ENCODE measurements at regions not wholly inside any gene's neighbourhood (a gene's known extent, or its start where the extent isn't known, plus 50 kb on each side); places are given as distances from the start of the nearest gene placed in this dataset.

DNA sequence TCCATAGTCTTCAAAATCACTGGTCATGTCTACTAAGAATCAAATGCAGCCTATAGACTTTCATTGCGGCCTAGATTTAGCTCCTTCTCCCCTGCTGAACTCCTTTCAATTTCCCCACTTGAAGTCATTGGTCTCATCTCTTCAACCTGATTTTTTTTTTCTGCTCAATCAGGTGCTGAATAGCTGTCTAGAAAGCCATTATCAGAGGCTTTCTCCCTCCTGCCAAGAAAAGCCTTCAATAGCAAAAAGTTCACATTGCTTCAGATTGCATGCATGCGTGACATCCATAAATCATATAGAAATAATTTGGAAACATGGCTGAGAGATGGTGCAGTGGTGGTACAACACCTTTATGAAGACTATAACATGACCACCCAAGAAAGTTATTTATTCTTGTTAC, 316.2 kb downstream of the PLK2 start:
- no peak for DNase-seq

DNA sequence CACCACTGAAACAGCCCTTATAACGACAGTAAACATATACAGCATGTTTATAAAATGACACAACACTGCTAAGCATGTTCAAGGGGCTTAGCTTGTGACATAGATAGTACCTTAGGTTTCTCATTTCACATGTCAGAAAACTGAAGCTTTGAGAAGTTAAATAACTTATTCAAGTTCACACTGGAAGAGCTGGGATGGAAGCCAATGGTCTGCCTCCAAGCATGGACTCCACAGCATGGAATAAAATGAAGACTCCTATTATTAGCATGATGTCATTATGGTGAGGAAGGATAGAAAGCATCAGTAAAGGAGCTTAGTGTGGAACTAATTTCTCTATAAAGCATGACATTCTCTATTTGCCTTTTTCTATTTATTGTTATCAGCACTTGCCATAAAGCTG, 316.7 kb downstream of the PLK2 start:
- no peak for DNase-seq

DNA sequence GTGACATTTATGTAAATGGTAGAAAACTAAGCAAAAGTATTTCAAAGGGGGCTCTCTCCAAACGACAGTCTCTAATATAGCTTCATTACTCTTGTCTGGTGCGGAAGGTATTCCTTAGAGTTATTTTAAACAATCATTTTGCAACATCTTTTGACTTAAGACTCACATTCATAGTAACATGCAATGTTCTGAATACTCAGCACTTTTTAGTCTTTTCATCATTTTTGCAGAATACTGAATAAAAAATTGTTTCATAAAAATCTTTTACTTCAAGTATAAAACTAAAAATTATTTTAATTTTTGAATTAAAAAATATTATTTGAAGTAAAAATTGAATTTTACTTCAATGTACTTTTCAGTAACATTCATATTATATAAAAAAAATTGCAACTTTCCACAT, 321.1 kb downstream of the PLK2 start:
- no peak for DNase-seq

DNA sequence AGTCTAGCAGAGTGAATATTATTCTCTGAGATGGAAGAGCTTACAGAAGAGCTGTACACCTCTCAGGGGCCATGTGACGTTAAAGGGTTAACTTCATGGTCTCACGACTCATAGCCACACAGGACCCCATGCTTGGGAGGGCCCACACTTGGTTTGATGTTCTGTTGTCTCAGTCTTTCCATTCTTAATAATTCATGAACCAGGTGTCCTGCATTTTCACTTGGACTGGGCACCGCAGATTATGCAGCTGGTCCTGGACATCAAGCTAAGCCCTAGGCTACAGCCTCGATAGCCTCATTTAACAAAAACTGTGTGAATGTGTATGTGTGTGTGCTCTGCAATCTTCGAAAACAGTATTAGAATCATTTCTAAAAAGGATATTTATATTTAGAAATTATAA, 323.5 kb downstream of the PLK2 start:
- DNase-seq, result no peak

DNA sequence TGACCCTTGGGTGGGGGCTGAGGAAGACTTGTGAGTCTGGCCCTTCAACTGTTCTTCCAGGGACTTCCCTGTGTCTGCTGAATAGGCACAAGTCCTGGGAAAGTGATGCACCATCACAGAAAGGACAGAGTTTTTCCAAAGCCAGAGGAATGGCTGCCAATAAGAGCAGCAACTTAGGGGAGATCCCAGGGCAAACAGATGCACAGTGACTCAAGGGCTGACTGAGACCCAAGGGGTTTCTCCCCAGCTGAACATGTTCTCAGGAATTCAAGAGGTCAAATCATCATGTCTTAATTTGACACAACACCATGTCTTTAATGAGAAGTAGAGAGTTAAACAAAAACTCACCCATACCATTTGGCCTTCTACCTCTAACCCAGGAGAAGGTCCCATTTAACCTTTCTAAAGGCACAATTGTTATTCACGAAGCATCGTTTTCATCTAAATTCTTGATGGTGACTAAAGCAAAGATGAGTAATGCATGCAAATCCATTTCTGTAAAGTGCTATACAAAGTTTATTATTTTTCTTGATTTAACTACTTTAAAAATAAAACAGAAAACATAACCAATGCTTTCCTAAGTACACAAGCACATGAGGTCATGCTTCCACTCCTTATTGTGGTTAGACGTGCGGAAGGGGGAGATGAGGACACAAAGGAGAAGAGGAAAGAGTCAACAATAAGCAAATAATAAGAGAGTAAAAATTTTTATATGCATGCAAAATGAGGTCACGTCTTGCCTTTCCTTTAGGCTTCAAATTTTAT, 324.1 kb downstream of the PLK2 start:
- DNase-seq, result no peak

DNA sequence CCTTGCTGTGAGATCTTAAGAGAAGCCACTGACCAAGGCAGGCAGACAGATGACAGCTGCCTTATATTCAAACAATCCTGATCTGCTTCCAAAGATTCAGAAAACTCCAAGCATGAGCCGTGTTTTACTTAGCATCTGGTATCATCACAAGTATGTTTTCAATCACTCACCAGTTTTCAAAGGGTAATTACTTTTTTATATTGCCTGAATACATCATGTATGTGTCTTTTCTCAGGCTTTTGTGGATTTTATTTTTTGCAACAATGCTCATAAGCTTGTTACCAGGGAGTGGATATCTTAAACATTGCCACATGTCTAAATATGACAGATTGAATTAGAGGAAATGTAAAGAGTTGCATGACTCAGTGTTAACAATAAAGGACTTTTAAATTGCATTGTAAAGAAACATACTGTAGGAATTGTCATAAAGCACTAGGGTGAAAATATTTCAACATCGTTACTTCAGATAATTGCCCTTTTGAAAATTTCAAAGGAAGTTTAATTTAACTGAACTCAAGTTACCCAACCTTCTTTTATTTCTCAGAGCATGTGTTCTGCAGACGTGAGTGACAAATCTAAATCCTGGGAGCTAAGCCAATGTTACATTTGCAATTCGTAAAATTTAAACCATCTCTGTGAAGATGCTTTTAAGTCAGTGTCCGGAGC, 326.1 kb downstream of the PLK2 start:
- DNase-seq, result no peak

DNA sequence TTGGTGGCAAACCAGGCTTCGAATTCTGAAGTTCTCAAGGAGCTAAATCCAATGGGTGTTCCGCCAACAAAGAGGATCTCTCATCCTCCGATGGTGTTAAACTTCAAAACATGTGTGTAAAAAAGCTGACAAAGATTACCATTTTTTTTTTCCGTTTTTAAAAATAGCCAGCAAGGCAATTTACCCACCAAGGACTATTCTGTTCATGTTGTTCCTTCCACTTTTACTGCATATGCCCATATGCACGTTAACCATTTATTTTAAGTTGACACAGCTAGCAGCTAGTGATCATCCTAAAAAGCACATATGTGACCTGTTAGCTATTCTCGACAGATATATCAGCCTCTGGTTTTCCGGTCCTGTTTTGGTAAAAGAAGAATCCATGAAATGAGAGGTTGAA, 326.7 kb downstream of the PLK2 start:
- no peak for DNase-seq

DNA sequence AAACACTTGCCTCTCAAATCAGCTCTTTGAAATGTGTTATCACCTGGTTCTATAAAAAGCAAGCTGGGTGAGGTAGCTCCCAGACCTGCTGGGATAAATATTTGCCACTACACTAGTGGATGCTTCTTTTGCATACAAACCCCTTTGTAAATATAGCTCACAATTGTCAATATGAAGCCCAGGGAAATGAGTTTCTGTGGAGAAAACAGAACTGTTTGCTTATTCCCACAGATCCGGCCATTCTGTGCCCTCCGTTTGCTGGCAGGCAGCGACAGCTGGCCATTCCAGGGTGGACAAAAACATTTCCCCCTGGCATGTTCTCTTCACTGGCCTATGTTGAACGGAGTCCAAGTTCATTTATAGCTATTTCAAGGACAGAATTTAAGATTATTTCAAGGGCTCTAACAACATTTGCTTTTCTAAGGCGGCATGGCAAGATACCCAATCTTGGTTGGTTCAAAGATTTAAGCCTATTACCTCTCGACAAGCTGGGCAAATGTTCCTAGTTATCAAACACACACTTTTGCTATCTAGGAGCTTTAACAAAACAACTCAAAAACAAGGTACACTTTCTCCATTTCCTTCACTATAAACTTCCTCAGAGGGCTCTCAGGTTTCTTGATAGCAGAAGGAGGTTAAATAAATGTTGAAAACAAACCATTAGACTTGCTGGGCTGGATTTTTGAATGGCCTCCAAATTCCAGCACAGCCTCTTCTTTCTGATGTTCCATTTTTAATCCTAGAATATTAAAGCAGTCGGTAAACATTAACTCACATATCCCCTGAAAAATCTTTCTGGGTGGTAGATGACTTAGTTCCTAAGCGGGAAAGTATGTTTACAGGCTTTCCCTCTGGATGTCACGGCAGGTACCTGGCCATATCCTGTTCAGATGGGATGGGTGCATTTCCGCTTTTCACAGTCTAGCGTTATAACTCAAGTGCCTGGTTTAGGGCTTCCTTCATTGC, 332.3 kb downstream of the PLK2 start:
- DNase-seq, result no peak

DNA sequence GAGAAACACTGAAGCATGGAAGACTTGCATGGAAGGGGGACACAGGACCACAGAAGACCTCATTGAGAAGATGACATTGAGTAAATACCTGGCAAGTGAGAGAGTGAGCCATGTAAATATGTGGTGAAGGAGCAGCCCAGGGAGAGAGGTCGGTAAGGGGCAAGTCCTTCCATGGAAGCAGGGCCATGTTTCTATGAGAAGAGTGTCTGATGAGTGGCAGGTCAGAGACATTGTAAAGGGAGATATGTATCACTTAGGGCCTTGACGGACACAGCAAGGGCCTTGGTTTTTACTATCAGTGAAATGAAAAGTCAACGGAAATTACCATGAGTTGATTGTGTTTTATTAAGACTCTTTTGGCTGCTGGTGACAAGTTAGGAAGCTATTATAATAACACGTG, 336.4 kb downstream of the PLK2 start:
- no peak for DNase-seq

DNA sequence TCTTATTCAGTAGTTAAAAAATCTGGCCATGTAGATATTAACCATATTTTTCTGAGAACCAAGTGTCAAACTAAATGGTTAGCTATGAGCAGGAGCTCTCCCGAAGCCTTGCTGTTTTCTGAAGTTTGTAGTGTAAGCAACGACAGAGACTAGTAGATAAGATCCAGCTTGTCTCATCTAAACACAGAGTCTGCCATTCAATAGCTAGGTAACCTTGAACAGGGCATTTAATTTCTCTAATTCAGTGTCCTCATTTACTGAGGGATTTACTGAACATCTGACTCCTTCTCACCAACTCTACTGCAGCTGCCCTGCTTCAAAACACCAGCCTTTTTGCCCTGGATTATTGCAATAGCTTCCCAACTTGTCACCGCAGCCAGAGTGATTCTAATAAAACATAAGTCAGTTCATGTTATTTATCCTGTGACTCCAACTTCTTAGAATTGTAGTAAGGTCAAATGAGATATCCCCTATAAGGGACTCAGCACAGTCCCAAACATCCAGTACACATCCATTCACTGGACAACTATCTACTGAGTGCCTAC, 337.0 kb downstream of the PLK2 start:
- DNase-seq, result no peak

DNA sequence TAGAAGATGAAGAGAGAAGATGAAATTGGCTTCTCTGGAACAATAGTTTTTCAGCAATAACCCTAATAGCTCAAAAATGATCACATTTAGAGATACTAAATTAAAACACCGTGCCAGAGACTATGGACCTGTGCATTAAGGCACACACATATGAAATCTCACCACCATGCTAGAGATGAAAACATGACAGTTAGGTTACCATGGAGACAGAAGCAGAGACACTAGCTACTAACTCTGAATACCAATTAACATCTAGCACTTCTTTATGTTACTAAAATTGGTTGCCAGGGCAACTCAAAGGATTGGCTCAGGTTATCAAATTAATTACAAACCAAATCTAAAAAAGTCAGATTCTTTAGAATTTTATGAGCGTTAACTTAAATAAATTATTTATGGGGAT, 337.7 kb downstream of the PLK2 start:
- no peak for DNase-seq

DNA sequence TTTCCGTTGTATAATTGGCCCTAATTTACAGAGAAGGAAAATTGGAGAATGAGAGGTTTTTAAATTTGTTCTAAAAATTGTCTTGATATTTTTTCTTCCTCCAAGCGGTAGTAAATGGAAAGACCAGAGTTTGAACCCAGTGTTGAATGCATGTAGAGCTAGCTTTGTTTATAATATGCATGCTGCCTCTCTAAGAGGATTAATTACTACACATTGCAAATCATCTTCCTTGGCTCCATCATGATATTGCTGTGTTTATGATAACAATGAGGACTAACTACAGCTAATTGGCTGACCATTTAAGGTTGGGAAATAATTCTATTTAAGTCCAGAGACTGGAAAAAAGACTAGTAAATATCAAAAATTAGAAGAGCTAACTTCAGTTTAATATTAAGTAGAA, 338.5 kb downstream of the PLK2 start:
- DNase-seq, result no peak

DNA sequence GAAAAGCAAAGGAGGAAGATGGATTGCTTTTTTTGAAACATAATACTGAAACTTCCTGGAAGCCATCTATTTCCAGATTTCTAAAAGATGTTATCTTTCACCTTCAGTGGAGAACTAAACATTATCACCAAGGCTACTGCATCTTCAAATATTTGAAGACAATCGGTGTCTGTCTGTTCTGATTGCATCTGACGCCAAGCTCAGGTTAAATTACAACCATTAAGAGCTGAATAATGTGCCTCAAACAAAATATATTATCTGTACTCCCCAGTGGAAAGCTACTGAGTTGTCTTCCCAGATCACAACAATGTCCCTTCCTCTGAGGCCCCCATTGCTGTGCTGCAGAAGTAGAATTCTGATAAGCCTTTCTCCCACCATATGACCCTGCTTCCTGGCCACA, 342.3 kb downstream of the PLK2 start:
- no peak for DNase-seq

DNA sequence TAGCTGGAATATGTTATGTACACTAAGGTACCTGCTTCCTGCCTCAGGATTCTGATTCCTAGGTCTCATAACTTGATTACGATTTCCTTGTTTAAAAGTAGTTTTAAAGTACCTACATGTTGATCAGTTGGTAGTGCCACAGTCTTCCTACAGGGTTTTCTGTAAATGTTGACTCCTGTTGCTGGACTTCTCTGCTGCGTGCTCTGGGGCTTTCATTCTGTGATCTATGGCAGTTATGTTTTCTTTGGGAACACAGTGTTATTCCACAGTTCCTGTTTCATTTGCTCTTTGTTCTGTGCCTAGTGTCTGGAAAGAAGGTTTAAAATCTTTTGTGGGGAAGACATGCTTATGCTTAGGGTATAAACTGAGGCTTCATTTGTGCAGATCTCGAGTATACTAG, 343.5 kb downstream of the PLK2 start:
- DNase-seq, result no peak

DNA sequence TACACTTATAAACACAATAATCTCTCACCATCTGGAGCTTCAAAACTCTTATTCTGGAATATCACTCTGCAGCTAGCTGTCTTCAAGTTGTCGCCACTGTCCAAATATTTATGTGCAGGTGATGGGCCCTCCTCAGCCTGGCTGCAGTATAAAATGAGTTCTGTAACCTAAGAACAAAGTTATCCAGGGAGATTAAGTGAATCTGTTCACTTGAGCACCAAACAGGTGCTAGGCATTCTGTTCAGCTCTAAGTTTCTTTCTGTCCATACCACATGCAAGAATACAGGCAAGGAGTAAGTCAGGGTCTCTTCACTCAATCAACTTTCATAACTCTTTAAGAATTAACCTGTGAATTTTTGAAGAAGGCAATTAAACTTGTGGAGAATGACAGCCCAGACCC, 344.1 kb downstream of the PLK2 start:
- DNase-seq, result no peak

DNA sequence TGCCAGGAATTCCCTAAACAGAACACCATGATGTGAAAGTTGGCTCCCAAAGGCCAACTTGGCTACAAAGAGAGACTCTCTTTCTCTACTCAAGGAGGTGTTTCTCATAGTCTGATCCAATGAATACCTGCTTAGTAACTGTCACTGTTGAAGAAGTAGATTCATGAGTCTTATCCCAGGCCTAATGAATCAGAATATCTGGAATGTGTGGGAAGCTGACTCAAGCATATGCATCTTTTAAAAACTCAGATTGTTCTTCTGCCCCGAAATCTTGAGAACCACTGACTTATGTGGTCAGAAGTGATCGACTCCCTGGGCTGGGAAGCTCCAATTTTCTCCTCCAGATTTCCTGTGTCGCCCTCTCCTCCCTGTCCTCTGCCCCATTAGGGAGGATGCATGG, 345.6 kb downstream of the PLK2 start:
- DNase-seq, result no peak

DNA sequence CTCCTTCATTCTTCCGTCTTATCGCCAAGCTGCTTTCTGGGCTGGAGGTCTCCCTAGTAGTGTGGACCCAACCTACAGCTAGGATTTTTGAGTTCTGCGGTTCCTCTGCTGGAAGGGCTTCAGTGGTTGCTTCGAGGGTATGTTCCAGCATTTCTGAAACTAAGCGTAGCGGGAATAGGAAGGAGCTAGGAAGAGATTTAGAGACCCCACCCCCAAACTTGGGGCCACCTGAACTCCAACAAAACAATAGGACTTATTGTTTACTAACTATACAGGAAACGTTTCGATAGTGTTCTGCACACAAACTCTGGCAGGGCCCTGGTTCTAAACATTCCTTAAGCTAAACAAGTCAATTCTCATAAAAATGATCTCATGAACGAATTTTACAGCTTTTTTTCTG, 346.7 kb downstream of the PLK2 start:
- no peak for DNase-seq

DNA sequence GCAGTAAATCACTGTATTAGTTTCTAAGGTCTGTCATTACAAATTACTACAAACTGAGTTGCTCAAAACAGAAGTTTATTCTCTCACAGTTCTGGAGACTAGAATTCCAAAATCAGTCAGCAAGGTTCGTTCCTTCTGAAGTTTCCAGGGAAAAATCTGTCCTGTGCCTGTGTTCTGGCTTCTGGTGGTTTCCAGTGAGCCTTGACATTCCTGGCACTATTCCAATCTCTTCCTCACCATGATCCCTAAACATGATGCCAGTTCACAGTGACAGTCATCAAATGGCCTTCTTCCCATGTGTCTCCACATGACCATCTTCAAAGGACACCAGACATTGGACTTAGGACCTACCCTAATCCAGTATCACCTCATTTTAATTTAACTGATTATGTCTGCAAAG, 351.4 kb downstream of the PLK2 start:
- no peak for DNase-seq

DNA sequence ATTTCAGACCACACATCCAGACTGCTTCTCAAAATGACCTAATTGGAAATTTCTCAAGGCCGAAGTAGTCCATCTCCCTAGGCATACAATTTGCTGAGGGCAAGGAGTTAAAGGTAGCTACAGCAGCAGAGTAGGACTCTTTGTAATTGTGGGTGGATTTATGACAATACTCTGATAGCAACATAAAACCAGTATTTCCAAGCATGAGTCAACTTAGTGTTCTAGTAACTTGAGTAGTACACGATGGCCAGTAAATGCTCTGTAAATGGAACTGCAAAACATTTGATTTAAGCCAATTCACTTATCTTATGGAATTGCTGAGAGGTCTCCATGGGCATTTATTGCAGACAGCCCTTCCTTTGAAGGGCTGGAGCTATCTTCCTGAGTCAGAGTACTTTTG, 352.2 kb downstream of the PLK2 start:
- DNase-seq, result no peak

DNA sequence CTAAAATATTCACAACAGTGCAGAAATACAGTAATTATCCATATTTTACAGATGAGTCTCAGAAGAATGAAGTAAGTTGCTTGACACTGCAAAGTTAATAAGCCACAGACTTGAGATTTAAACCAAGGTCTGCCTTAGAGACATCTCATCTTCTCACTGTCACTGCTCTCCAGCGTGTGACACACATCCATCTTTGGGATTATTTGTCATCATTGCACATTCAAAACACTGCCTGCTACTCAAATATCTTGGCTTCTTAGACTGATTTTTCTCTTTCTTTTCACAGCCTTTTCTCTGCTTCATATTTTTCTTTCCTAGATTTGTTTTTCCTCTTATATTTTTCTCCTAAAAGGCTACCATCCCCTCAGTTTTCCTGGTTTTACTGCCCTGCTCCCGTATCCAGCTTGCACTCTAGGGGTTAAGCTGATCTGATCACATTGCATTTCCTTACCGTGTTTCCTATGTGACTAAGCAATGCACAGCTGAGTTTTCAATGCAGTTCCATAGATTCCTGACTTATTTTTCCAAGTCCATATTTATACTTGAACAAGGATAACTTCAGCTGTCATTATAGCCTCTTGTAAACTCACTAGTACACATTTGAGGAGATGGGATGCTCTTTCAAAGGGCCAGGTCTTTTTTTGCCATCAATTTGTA, 353.0 kb downstream of the PLK2 start:
- no peak for DNase-seq

DNA sequence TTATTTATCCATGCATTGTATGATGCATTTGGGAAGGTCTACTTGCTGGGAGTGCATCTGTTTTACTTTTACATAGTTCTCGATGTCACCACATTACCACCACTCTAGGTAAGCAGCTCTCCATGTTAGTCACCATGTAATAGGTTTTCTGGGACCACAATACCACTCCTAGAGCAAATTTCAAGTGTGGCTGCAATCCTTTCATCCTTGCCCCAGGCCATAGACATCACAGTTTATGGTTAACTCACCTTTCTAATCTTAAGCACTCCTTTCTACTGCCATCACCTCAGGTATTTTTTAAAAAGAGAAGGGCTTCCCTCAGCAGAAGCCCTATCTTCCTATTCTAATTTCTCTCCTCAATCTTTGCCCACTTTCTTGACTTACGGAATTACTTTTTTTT, 354.1 kb downstream of the PLK2 start:
- no peak for DNase-seq

DNA sequence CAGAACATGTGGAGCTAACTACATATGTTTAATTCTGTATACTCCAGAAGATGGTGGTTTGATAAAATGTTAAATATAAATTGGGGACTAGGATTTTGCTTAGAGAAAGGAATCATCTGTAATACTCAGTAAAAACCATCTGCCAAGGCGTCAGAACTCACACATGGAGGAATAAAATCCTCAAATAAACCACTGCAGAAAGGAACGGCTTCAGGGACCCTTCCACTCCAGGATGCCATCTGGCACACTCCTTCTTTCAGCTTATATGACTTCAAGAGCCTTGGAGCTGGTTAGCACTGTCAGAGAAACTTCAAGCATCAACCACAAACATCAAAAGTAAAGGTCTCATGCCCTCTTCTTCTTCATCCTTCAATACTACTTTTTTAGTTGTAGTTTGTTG, 360.6 kb downstream of the PLK2 start:
- DNase-seq, result no peak

DNA sequence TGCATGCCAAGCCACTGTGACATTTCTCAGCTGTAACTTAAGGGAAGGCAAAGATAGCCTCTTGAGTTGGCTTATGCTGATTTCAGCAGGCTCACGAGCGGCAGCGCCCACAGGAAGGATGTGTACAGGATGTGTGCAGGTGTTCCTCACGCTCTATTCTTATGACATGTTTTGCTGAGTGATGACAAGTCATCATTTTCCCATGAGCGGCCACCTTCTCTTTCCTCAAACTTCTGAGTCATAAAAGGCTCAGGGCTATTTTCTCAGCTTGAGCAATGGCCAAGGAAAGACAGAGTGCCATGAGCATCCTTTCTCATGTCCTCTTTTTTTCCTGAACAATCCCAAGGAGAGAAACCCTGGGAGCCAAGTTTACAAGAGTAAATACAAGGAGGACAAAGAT, 365.9 kb downstream of the PLK2 start:
- DNase-seq, result no peak
